Right lobe of liver (tissue), 6 donors: ENCODE measurements at regions not wholly inside any gene's neighbourhood (a gene's known extent, or its start where the extent isn't known, plus 50 kb on each side); places are given as distances from the start of the nearest gene placed in this dataset.

ENCODE experiments used
- ATAC-seq, 4 donors: fragments of 200-7000 bp; cut with Tn5 transposase; one replicate each; pipeline ENCODE4 v1.9.1; 2020; ENCODE audit warnings: mild to moderate bottlenecking in 4 of 4, moderate library complexity in 4 of 4
- DNase-seq, 3 donors: peaks; one replicate each; pipeline ENCODE4 v3.0.0-alpha.2; 2020
- H3K27ac ChIP-seq, 3 donors: fragments of 200-600 bp; one replicate each; pipeline ENCODE4 v1.8.0; 2022
- H3K27me3 ChIP-seq, 2 donors: fragments of 200-600 bp; one replicate each; pipeline ENCODE4 v1.8.0; 2022
- H3K36me3 ChIP-seq, 4 donors: fragments of 200-600 bp; sonication (generic) in 1 of 4; one replicate each; pipeline versions ENCODE4 v1.5.1 to v1.8.0; 2017 to 2022; ENCODE audit warnings: control low read depth in 1 of 4
- H3K4me1 ChIP-seq, 4 donors: fragments of 200-600 bp; sonication (generic) in 1 of 4; one replicate each; pipeline versions ENCODE4 v1.5.1 to v1.8.0; 2017 to 2022; ENCODE audit warnings: control low read depth in 1 of 4
- H3K4me3 ChIP-seq, 3 donors: fragments of 200-600 bp; one replicate each; pipeline ENCODE4 v1.8.0; 2022
- H3K9me3 ChIP-seq, 4 donors: fragments of 200-600 bp; sonication (generic) in 1 of 4; one replicate each; pipeline versions ENCODE4 v1.5.1 to v1.8.0; 2017 to 2022; ENCODE audit warnings: control low read depth in 1 of 4
- CTCF ChIP-seq, 4 donors: fragments of 200-600 bp in 3 of 4; fragments of 450-650 bp in 1 of 4; IDR thresholded peaks; one replicate each; pipeline versions ENCODE4 v1.5.1 to v1.8.0; 2016 to 2022; ENCODE audit warnings: antibody characterized with exemption in 4 of 4, mild to moderate bottlenecking in 2 of 4
- POLR2A ChIP-seq: fragments of 450-650 bp; IDR thresholded peaks from one replicate; pipeline ENCODE4 v1.6.1; 2017; ENCODE audit warnings: antibody characterized with exemption, mild to moderate bottlenecking
- WGBS: methylation state at CpG from one replicate; pipeline ENCODE4 v1.1.6; 2018; ENCODE audit warnings: low coverage, low lambda C conversion rate; ENCODE audit not compliant: insufficient coverage; ENCODE audit errors: missing lambda C conversion rate; 5-methylcytosine and 5-hydroxymethylcytosine counted together
- intact Hi-C, 2 donors: fragments of 100-400 bp; cut with DNase I; formaldehyde crosslinking; loops; one replicate each; pipeline versions ENCODE4 v1.11.2 to v1.14.1; 2022
- donor health status: DM: no; HTN: yes; CAD: no.
- donor health status: DM: no; HTN: no; CAD: no.
- donor health status: DM: no; HTN: no; CAD: no.
- donor health status: DM: no; HTN: yes; CAD: no.
- donor health status: DM: no; HTN: yes; CAD: no.

GRCh38 chr5:117473165-117473564 lies 898.5 kb upstream of the SEMA6A start:
- no peak for TF ChIP-seq CTCF (IDR thresholded peaks at IDR 0.05)
- no peak for TF ChIP-seq POLR2A
- ATAC-seq, result no peak
- Histone ChIP-seq H3K27ac (no peak overlapping the region), H3K36me3 (no peaks in the 10 kb centered on the region), H3K4me3 (no peak overlapping the region), H3K4me1 (no peaks in the 10 kb centered on the region), H3K27me3 (no peaks in the 10 kb centered on the region), H3K9me3 (no peaks in the 10 kb centered on the region)
- intact Hi-C loops, result no loop called here
- no peak for DNase-seq
- 63% methylated on average over 4 of the region's 4 CpGs for WGBS

- ATAC-seq (no peak), DNase-seq (no peak)
- WGBS, result 56% methylated on average over 3 of the region's 3 CpGs
- H3K27me3 ChIP-seq, result no peaks in the 10 kb centered on the region
- H3K9me3 ChIP-seq, result no peaks in the 10 kb centered on the region
- H3K36me3 ChIP-seq, result no peaks in the 10 kb centered on the region
- H3K4me1 ChIP-seq, result no peaks in the 10 kb centered on the region
- no peak overlapping the region for H3K4me3 ChIP-seq
- TF ChIP-seq CTCF (IDR thresholded peaks at IDR 0.05) (no peak), POLR2A (no peak)
- intact Hi-C loops, result no loop called here
- no peak overlapping the region for H3K27ac ChIP-seq
These were observed 889.4 kb upstream of the SEMA6A start for GRCh38 chr5:117463881-117464570.

GRCh38 chr5:117461966-117462365 lies 887.3 kb upstream of the SEMA6A start:
- DNase-seq, result no peak
- H3K4me1 ChIP-seq, result no peaks in the 10 kb centered on the region
- H3K36me3 ChIP-seq, result no peaks in the 10 kb centered on the region
- 63% methylated on average over 2 of the region's 2 CpGs for WGBS
- H3K9me3 ChIP-seq, result no peaks in the 10 kb centered on the region
- no peak overlapping the region for H3K27ac ChIP-seq
- TF ChIP-seq CTCF (IDR thresholded peaks at IDR 0.05) (no peak), POLR2A (no peak)
- H3K27me3 ChIP-seq, result no peaks in the 10 kb centered on the region
- ATAC-seq, result no peak
- no peak overlapping the region for H3K4me3 ChIP-seq
- intact Hi-C loops, result no loop called here

GRCh38 chr5:117461403-117461802 lies 886.8 kb upstream of the SEMA6A start:
- Histone ChIP-seq H3K27me3 (no peaks in the 10 kb centered on the region), H3K27ac (no peak overlapping the region), H3K4me3 (no peak overlapping the region), H3K36me3 (no peaks in the 10 kb centered on the region), H3K9me3 (no peaks in the 10 kb centered on the region), H3K4me1 (no peaks in the 10 kb centered on the region)
- intact Hi-C loops, result no loop called here
- no peak for TF ChIP-seq CTCF (IDR thresholded peaks at IDR 0.05)
- TF ChIP-seq POLR2A, result no peak
- ATAC-seq, result no peak
- no peak for DNase-seq
- WGBS, result 24% methylated on average over 1 of the region's 1 CpG

- no peaks in the 10 kb centered on the region for H3K36me3 ChIP-seq
- no peaks in the 10 kb centered on the region for H3K27me3 ChIP-seq
- DNase-seq (no peak), ATAC-seq (no peak)
- H3K9me3 ChIP-seq, result no peaks in the 10 kb centered on the region
- no peak overlapping the region for H3K4me3 ChIP-seq
- no peak overlapping the region for H3K27ac ChIP-seq
- TF ChIP-seq CTCF (IDR thresholded peaks at IDR 0.05), result no peak
- TF ChIP-seq POLR2A, result no peak
- WGBS, result 69% methylated on average over 1 of the region's 1 CpG
- intact Hi-C loops, result no loop called here
- no peaks in the 10 kb centered on the region for H3K4me1 ChIP-seq
These were observed 883.0 kb upstream of the SEMA6A start for GRCh38 chr5:117457656-117458055.
